IMR-90 (cell line): ENCODE measurements at regions not wholly inside any gene's neighbourhood (a gene's known extent, or its start where the extent isn't known, plus 50 kb on each side); places are given as distances from the start of the nearest gene placed in this dataset.

Experiments
- ATAC-seq: fragments of 200-7000 bp; cut with Tn5 transposase; 2 replicates; pipeline ENCODE4 v1.9.1; 2020; ENCODE audit warnings: low read depth, mild to moderate bottlenecking, moderate library complexity
- BruUV-seq: library from RNA; stranded (reverse); fragments of 400-500 nt; replicated peaks from 2 replicates; lab custom pipeline; 2021; lab: Mats Ljungman, UMichigan
- CTCF ChIA-PET: fragments of 300-600 bp; formaldehyde crosslinking; extraction: SDS; loops from one replicate; lab custom pipeline; 2021; ENCODE audit warnings: antibody characterized with exemption; lab: Yijun Ruan, JAX
- POLR2A ChIA-PET: fragments of 300-600 bp; sonication (Branson Sonifier 250); formaldehyde crosslinking; loops from one replicate; lab custom pipeline; 2022; ENCODE audit warnings: antibody characterized with exemption; ENCODE audit not compliant: unreplicated experiment; lab: Charles Lee
- DNase-seq: peaks from one replicate; pipeline ENCODE4 v3.0.0; 2013
- H2AFZ ChIP-seq: replicated peaks from 2 replicates; pipeline ENCODE3; 2013; ENCODE audit warnings: low read length, mild to moderate bottlenecking; ENCODE audit not compliant: poor library complexity
- H2AK5ac ChIP-seq: 2 replicates; pipeline ENCODE4 v1.6.1; 2013; ENCODE audit warnings: low read depth, low read length, inconsistent platforms
- H2AK9ac ChIP-seq: replicated peaks from 2 replicates; pipeline ENCODE3; 2013; ENCODE audit warnings: mild to moderate bottlenecking, low read depth, low read length, moderate library complexity; ENCODE audit not compliant: poor library complexity
- H2BK120ac ChIP-seq: 2 replicates; pipeline ENCODE4 v1.6.1; 2013; ENCODE audit warnings: low read depth, low read length, inconsistent platforms
- H2BK15ac ChIP-seq: 3 replicates; pipeline ENCODE4 v1.6.1; 2013; ENCODE audit warnings: low read depth, low read length, inconsistent platforms
- H2BK20ac ChIP-seq: 2 replicates; pipeline ENCODE4 v1.6.1; 2013; ENCODE audit warnings: low read depth, mild to moderate bottlenecking, inconsistent platforms, low read length, moderate library complexity
- H2BK5ac ChIP-seq: 2 replicates; pipeline ENCODE4 v1.6.1; 2013; ENCODE audit warnings: mild to moderate bottlenecking, low read depth, low read length, inconsistent platforms; ENCODE audit not compliant: poor library complexity, severe bottlenecking
- H3K14ac ChIP-seq: replicated peaks from 2 replicates; pipeline ENCODE4 v1.6.1; 2013; ENCODE audit warnings: low read depth, low read length, inconsistent platforms
- H3K18ac ChIP-seq: 2 replicates; pipeline ENCODE4 v1.6.1; 2013; ENCODE audit warnings: low read depth, low read length, control low read depth
- H3K23ac ChIP-seq: 2 replicates; pipeline ENCODE4 v1.6.1; 2013; ENCODE audit warnings: low read depth, low read length, inconsistent platforms
- H3K27ac ChIP-seq: 2 replicates; pipeline ENCODE4 v1.5.1; 2013; ENCODE audit warnings: mild to moderate bottlenecking, control low read depth, low read length; ENCODE audit not compliant: insufficient read depth
- H3K27me3 ChIP-seq: 2 replicates; pipeline ENCODE4 v1.6.1; 2013; ENCODE audit warnings: low read length; ENCODE audit not compliant: control insufficient read depth, insufficient read depth
- H3K36me3 ChIP-seq: 2 replicates; pipeline ENCODE4 v1.6.1; 2013; ENCODE audit warnings: low read length, mixed read lengths; ENCODE audit not compliant: control insufficient read depth, insufficient read depth
- H3K4ac ChIP-seq: 2 replicates; pipeline ENCODE4 v1.6.1; 2013; ENCODE audit warnings: low read depth, low read length, inconsistent platforms
- H3K4me1 ChIP-seq: 2 replicates; pipeline ENCODE4 v1.6.1; 2013; ENCODE audit warnings: low read length, mixed read lengths; ENCODE audit not compliant: control insufficient read depth, insufficient read depth
- H3K4me2 ChIP-seq: 2 replicates; pipeline ENCODE4 v1.6.1; 2013; ENCODE audit warnings: low read depth, mild to moderate bottlenecking, control low read depth, low read length, moderate library complexity
- H3K4me3 ChIP-seq: 2 replicates; pipeline ENCODE4 v1.5.1; 2013; ENCODE audit warnings: low read depth, mild to moderate bottlenecking, control low read depth, low read length, moderate library complexity; ENCODE audit not compliant: insufficient read depth
- H3K56ac ChIP-seq: 2 replicates; pipeline ENCODE4 v1.6.1; 2013; ENCODE audit warnings: low read length, inconsistent platforms; ENCODE audit not compliant: insufficient read depth; ENCODE audit errors: extremely low read depth
- H3K79me1 ChIP-seq, 2 experiments: 2 replicates each; pipeline ENCODE4 v1.6.1; 2013; ENCODE audit warnings: low read length in 2 of 2, inconsistent platforms in 1 of 2, low read depth in 1 of 2
- H3K9ac ChIP-seq: 2 replicates; pipeline ENCODE4 v1.6.1; 2013; ENCODE audit warnings: low read depth, low read length, control low read depth
- H3K9me1 ChIP-seq: 2 replicates; pipeline ENCODE4 v1.6.1; 2013; ENCODE audit warnings: low read length, inconsistent platforms; ENCODE audit not compliant: insufficient read depth
- H3K9me3 ChIP-seq: 2 replicates; pipeline ENCODE4 v1.6.1; 2013; ENCODE audit warnings: low read length; ENCODE audit not compliant: control insufficient read depth, insufficient read depth
- H4K20me1 ChIP-seq: 2 replicates; pipeline ENCODE4 v1.6.1; 2013; ENCODE audit warnings: low read length, inconsistent platforms; ENCODE audit not compliant: insufficient read depth
- H4K5ac ChIP-seq: 2 replicates; pipeline ENCODE4 v1.6.1; 2013; ENCODE audit warnings: mild to moderate bottlenecking, low read depth, low read length, control low read depth
- H4K8ac ChIP-seq, 2 experiments: 2 replicates each; pipeline ENCODE4 v1.6.1; 2013; ENCODE audit warnings: low read depth in 2 of 2, low read length in 2 of 2, control low read depth in 1 of 2, inconsistent platforms in 1 of 2
- H4K91ac ChIP-seq: 2 replicates; pipeline ENCODE4 v1.6.1; 2013; ENCODE audit warnings: low read depth, low read length, inconsistent platforms; ENCODE audit not compliant: insufficient read depth
- BHLHE40 ChIP-seq: fragments of 150-350 bp; IDR thresholded peaks from 2 replicates; pipeline ENCODE4 v1.6.1; 2016; ENCODE audit warnings: mild to moderate bottlenecking, low read depth, low read length
- CEBPB ChIP-seq: IDR thresholded peaks from 2 replicates; pipeline ENCODE4 v1.6.1; 2012; ENCODE audit warnings: low read depth, low read length, improper control_type of control experiment
- CHD1 ChIP-seq: IDR thresholded peaks from 2 replicates; pipeline ENCODE4 v1.6.1; 2012; ENCODE audit warnings: low read depth, low read length, improper control_type of control experiment
- ELK1 ChIP-seq: fragments of 150-350 bp; IDR thresholded peaks from 2 replicates; pipeline ENCODE4 v1.6.1; 2016; ENCODE audit warnings: low read depth, mild to moderate bottlenecking, low read length, moderate library complexity, borderline replicate concordance
- MAFK ChIP-seq: IDR thresholded peaks from 2 replicates; pipeline ENCODE4 v1.6.1; 2012; ENCODE audit warnings: low read depth, low read length, improper control_type of control experiment
- MAZ ChIP-seq: IDR thresholded peaks from 2 replicates; pipeline ENCODE4 v1.6.1; 2012; ENCODE audit warnings: low read depth, mild to moderate bottlenecking, low read length, improper control_type of control experiment, moderate library complexity, borderline replicate concordance
- MXI1 ChIP-seq: IDR thresholded peaks from 2 replicates; pipeline ENCODE4 v1.6.1; 2012; ENCODE audit warnings: low read depth, mild to moderate bottlenecking, low read length, moderate library complexity, borderline replicate concordance
- NFE2L2 ChIP-seq: fragments of 150-350 bp; IDR thresholded peaks from 2 replicates; pipeline ENCODE4 v1.6.1; 2016; ENCODE audit warnings: low read depth, mild to moderate bottlenecking, low read length
- POLR2A ChIP-seq: IDR thresholded peaks from 2 replicates; pipeline ENCODE4 v1.6.1; 2012; ENCODE audit warnings: mild to moderate bottlenecking, low read depth, low read length
- RFX5 ChIP-seq: IDR thresholded peaks from 2 replicates; pipeline ENCODE4 v1.8.0; 2012; ENCODE audit warnings: low read depth, mild to moderate bottlenecking, low read length, moderate library complexity
- SMC3 ChIP-seq: fragments of 150-350 bp; IDR thresholded peaks from 2 replicates; pipeline ENCODE4 v1.6.1; 2016; ENCODE audit warnings: low read depth, mild to moderate bottlenecking, antibody characterized with exemption, low read length, moderate library complexity
- USF2 ChIP-seq: fragments of 150-350 bp; IDR thresholded peaks from 2 replicates; pipeline ENCODE4 v1.6.1; 2017; ENCODE audit warnings: mild to moderate bottlenecking, antibody characterized with exemption, low read length, low read depth
- WGBS, 2 experiments: methylation state at CpG; one replicate each; pipeline versions ENCODE4 v1.1.5 to v1.1.7; 2013; ENCODE audit warnings: missing lambda C conversion rate in 2 of 2; ENCODE audit not compliant: insufficient read length in 1 of 2; ENCODE audit errors: extremely low coverage in 2 of 2; 5-methylcytosine and 5-hydroxymethylcytosine counted together
- dilution Hi-C: fragments of 300-500 bp; cut with HindIII; formaldehyde crosslinking; loops from one replicate; pipeline ENCODE4 v1.14.3; 2018; ENCODE audit warnings: low sequenced_read_pairs; ENCODE audit not compliant: unreplicated experiment
- in situ Hi-C: fragments of 300-500 bp; cut with MboI; formaldehyde crosslinking; loops from 3 replicates; pipeline ENCODE4 v1.14.3; 2019; ENCODE audit warnings: low sequenced_read_pairs, inconsistent platforms, mixed read lengths
- intact Hi-C: fragments of 100-400 bp; cut with micrococcal nuclease; formaldehyde crosslinking; loops from 2 replicates; pipeline ENCODE4 v1.10.0; 2022

- no peaks in the 10 kb centered on the region for H3K4me1 ChIP-seq
- H4K8ac ChIP-seq = no peak overlapping the region
- H3K4ac ChIP-seq = no peak overlapping the region
- BruUV-seq = no TSS peak
- H2BK20ac ChIP-seq = no peak overlapping the region
- H4K5ac ChIP-seq = no peak overlapping the region
- H2BK120ac ChIP-seq = no peak overlapping the region
- H3K56ac ChIP-seq = no peak overlapping the region
- H2BK5ac ChIP-seq = no peak overlapping the region
- ChIA-PET POLR2A (no interaction called here), CTCF (interaction anchor here (1.2 kb wide), 1 partner anchor 506 kb away, joined by 3 read pairs; no protein-coding TSS in a partner anchor)
- H3K27me3 ChIP-seq = no peaks in the 10 kb centered on the region
- no peak overlapping the region for H2AFZ ChIP-seq
- no peaks in the 10 kb centered on the region for H3K79me1 ChIP-seq
- H2AK9ac ChIP-seq = no peak overlapping the region
- no peak overlapping the region for H3K4me2 ChIP-seq
- no peak for DNase-seq
- no peak overlapping the region for H3K27ac ChIP-seq
- no CpG with 5 or more reads among the region's 2 CpGs for WGBS, 2 experiments
- no peak overlapping the region for H2BK15ac ChIP-seq
- no peaks in the 10 kb centered on the region for H3K9me3 ChIP-seq
- H3K23ac ChIP-seq = no peak overlapping the region
- no peaks in the 10 kb centered on the region for H3K9me1 ChIP-seq
- H4K91ac ChIP-seq = no peak overlapping the region
- H3K9ac ChIP-seq = no peak overlapping the region
- ATAC-seq = no peak
- no peak overlapping the region for H3K18ac ChIP-seq
- H4K20me1 ChIP-seq = no peaks in the 10 kb centered on the region
- H2AK5ac ChIP-seq = no peak overlapping the region
- dilution Hi-C loops = no loop called here
- no peak overlapping the region for H3K4me3 ChIP-seq
- no peaks in the 10 kb centered on the region for H3K36me3 ChIP-seq
- intact Hi-C loops = no loop called here
- in situ Hi-C loops = no loop called here
- H3K14ac ChIP-seq = no peak overlapping the region
- TF ChIP-seq POLR2A (no peak), SMC3 (no peak), ELK1 (no peak), BHLHE40 (no peak), CHD1 (no peak), NFE2L2 (no peak), RFX5 (no peak), MAFK (no peak), USF2 (no peak), MAZ (no peak), CEBPB (no peak), MXI1 (no peak)
Measured at GRCh38 chr12:104887452-104887851, 70.6 kb downstream of the SLC41A2 start.
